Stimulated activated naive CD8-positive, alpha-beta T cell treated with anti-CD3 and anti-CD28 coated beads, Interleukin-15, Interleukin-2, amounts not matched to agents 100 ng/mL and 50 ng/mL, for 24 hours (primary cell): ENCODE measurements at regions not wholly inside any gene's neighbourhood (a gene's known extent, or its start where the extent isn't known, plus 50 kb on each side); places are given as distances from the start of the nearest gene placed in this dataset.
"Not testable (repeated sequence)": the region's sequence is repeated elsewhere in the genome, so short reads cannot be mapped to it uniquely, and the experiment has no call there.

Source experiments
- H3K27ac Mint-ChIP-seq: one replicate; pipeline ENCODE4 v1.8.0; 2021; ENCODE audit warnings: mild to moderate bottlenecking, mixed read lengths
- H3K27me3 Mint-ChIP-seq: one replicate; pipeline ENCODE4 v1.8.0; 2021; ENCODE audit warnings: mixed read lengths
- H3K36me3 Mint-ChIP-seq: one replicate; pipeline ENCODE4 v1.8.0; 2021; ENCODE audit warnings: low read depth, mixed read lengths
- H3K4me1 Mint-ChIP-seq: one replicate; pipeline ENCODE4 v1.8.0; 2021; ENCODE audit warnings: low read depth, mixed read lengths
- H3K4me3 Mint-ChIP-seq: one replicate; pipeline ENCODE4 v1.8.0; 2021; ENCODE audit warnings: mild to moderate bottlenecking, mixed read lengths
- H3K9me3 Mint-ChIP-seq: one replicate; pipeline ENCODE4 v1.8.0; 2021; ENCODE audit warnings: mixed read lengths

DNA sequence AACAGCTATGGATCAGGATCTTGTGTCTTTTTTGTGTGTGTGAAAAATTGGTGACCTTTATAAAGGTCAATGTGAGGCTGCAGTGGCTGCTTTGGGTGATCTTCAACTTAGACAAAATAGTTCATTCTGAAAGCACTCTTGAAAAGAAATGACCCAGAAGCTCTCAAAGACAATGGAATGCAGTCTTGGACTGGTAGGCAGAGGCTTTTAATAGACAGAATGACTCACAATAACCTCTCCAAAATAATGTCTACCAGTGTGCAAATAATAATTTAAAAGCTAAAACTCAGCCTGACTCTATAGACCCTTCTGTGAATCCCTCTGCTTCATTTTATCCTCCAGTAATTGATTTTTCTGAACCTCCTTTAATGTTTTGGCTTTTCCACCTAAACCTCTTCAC, 310.0 kb downstream of the SRGAP2C start:
- H3K36me3 Mint-ChIP-seq, H3K27ac Mint-ChIP-seq, H3K27me3 Mint-ChIP-seq, H3K4me1 Mint-ChIP-seq, H3K9me3 Mint-ChIP-seq, H3K4me3 Mint-ChIP-seq: not testable (repeated sequence)

DNA sequence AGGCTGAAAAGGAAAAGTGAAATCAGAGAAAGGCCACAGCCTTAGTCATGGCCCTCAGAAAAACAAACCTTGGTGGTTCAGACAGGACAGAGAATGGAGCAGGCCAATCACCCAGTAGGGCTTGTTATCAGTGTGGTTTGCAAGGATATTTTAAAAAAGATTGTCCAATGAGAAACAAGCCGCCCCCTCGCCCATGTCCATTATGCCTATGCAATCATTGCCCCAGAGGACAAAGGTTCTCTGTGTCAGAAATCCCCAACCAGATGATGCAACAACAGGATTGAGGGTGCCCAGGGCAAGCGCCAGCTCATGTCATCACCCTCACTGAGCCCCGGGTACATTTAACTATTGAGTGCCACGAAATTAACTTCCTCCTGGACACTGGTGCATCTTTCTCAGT, 326.7 kb downstream of the SRGAP2C start:
- H3K4me3 Mint-ChIP-seq, H3K27me3 Mint-ChIP-seq: not testable (repeated sequence)
- H3K9me3 Mint-ChIP-seq, result peaks cover 20% of the 10 kb centered on the region
- H3K4me1 Mint-ChIP-seq, result peaks cover 38% of the 10 kb centered on the region
- peak overlapping the region; percentile 58 for H3K27ac Mint-ChIP-seq
- H3K36me3 Mint-ChIP-seq, result peaks cover 15% of the 10 kb centered on the region

DNA sequence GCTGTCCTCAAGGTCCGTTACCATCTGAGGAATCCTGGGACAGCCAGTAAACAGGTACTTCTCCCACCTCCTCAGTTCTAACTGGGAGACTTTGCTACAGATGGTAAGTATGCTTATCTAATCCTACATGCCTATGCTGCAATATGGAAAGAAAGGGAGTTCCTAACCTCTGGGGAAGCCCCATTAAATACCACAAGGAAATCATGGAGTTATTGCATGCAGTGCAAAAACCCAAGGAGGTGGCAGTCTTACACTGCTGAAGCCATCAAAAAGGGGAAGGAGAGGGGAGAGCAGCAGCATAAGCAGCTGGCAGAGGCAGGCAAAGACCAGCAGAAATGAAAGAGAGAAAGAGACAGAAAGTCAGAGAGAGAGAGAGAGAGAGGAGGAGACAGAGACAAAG, 327.1 kb downstream of the SRGAP2C start:
- H3K27me3 Mint-ChIP-seq, H3K4me3 Mint-ChIP-seq: not testable (repeated sequence)
- Mint-ChIP-seq H3K4me1 (peaks cover 41% of the 10 kb centered on the region), H3K36me3 (peaks cover 15% of the 10 kb centered on the region), H3K27ac (peak overlapping the region; percentile 58), H3K9me3 (peaks cover 20% of the 10 kb centered on the region)

DNA sequence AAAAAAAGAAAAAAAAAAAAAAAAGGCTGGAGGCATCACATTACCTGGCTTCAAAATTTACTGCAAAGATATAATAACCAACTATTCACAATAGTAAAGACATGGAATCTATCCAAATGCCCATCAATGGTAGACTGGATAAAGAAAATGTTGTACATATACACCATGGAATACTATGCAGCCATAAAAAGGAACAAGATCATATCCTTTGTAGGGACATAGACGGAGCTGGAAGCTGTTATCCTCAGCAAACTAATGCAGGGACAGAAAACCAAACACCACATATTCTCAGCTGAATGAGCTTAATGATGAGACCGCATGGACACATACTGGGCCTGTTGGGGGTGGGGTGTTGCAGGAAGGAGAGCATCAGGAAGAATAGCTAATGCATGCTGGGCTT, 330.5 kb downstream of the SRGAP2C start:
- peaks cover 70% of the 10 kb centered on the region for H3K4me1 Mint-ChIP-seq
- H3K27me3 Mint-ChIP-seq, result no peaks in the 10 kb centered on the region
- H3K36me3 Mint-ChIP-seq, result peaks cover 5% of the 10 kb centered on the region
- no peak overlapping the region for H3K27ac Mint-ChIP-seq
- peaks cover 1% of the 10 kb centered on the region for H3K9me3 Mint-ChIP-seq
- no peak overlapping the region for H3K4me3 Mint-ChIP-seq

DNA sequence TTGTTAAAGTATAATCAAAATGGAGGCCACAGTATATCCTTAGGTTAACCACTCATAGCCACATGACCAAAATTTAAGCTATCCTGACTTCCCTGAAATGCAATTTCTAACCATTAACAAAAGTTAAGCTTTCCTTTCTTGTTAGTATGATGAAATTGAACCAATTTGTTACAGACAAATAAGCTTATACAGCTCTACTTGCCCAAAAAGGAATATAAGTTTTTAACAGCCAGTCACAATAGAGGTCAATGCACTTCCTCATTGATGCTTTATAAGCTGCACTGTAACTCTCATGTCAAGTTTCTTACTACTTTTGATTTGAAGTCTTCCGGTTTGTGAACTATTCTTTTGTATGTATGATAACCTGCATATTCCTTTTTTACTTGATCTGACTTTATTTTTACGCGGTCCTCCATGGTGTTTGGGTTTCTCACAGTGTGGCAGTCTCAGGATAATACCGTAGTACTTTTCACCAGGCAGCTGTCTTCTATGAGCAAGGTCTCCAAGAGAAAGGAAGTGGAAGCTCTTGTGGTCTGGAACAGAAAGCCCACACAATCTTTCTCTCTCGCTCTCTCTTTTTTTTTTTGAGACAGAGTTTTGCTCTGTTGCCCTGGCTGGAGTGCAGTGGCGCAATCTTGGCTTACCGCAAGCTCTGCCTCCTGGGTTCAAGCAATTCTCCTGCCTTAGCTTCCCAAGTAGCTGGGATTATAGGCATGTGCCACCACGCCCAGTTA, 331.6 kb downstream of the SRGAP2C start:
- Mint-ChIP-seq H3K4me3 (peak overlapping the region; percentile 64), H3K36me3 (peaks cover 4% of the 10 kb centered on the region), H3K27ac (peak overlapping the region; percentile 85), H3K9me3 (no peaks in the 10 kb centered on the region), H3K27me3 (no peaks in the 10 kb centered on the region), H3K4me1 (peaks cover 71% of the 10 kb centered on the region)

DNA sequence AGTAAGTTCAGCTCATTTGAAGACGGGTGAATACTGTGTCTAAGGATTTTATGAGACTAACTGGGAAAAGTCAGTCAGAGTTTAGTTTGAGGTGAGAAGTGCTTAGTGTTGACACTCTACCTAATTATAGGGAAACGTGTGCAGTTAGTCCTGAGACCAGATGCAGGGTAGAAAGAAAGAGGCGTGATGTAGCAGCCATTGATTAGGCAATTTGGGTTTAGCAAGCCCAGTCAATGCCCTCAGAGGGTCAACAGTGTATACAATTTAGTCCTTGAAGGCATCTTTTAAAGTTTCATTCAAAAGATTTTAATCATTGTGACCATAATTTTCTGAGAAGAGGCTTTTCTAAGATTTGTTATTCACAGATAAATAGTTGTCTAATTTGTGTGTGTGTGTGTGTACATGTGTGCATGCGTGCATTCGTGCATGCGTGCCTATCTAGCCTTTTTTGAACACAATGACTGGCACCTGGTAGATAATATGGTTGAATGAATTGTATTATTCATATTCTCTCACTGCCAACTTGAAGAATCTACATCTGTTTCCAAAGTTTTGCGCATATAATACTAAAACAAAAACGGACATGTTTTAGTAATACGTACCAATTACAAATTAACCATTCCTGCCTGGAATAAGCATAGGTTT, 332.9 kb downstream of the SRGAP2C start:
- H3K27ac Mint-ChIP-seq, result peak overlapping the region; percentile 69
- peaks cover 4% of the 10 kb centered on the region for H3K36me3 Mint-ChIP-seq
- H3K4me3 Mint-ChIP-seq, result peak overlapping the region; percentile 87

DNA sequence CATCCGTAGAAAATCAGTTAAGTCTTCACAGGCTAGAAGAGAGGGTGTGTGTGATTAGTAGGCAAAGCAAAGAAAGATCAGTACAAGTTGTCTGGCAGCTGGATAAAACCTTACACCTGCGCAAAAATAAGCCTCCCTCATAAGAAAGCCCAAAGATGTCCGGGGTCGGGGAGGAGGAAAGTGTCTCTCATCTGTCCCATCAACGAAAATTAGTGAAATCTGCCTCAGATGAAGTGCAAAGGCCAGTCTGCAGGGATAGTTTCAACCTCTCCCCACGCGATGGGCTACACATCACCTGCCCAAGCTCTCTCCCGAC, 333.9 kb downstream of the SRGAP2C start:
- no peaks in the 10 kb centered on the region for H3K27me3 Mint-ChIP-seq

More for the DNA sequence above, 332.9 kb downstream of the SRGAP2C start:
- Mint-ChIP-seq H3K4me1 (peaks cover 61% of the 10 kb centered on the region), H3K9me3 (no peaks in the 10 kb centered on the region), H3K27me3 (no peaks in the 10 kb centered on the region)

DNA sequence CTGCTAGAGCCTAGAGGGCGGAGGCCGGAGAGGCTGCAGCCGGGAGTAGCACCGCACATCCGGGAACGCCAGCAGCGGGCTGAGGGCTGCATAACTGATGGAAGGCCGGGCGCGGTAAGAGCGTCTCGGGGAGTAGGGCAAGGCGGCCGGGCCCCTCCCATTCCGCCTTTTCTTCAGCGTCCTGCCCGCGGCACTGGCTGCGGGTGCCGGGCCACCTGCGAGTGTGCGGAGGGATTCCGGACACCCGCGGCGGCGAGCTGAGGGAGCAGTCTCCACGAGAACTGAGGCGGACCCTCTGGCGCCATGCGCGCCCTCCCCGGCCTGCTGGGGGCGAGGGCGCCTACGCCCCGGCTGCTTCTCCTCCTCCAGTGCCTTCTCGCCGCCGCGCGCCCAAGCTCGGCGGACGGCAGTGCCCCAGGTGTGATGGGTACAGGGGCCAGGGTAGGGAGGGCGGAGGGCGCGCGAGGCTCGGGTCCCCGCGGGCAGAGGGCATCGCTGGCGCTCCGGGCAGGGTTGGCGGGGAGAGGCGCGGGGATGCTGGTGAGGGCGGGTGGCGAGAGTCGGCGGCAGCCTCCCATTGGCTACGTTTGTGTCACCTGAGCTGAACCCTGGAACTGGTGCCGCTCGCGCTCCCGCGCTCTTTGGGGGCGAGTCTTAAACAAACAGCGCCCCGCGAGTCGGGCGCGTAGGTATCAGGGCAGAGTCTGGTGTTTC, 334.4 kb downstream of the SRGAP2C start:
- peak overlapping the region; percentile 87 for H3K4me3 Mint-ChIP-seq
- peaks cover 61% of the 10 kb centered on the region for H3K4me1 Mint-ChIP-seq
- H3K9me3 Mint-ChIP-seq, result no peaks in the 10 kb centered on the region
- peaks cover 4% of the 10 kb centered on the region for H3K36me3 Mint-ChIP-seq
- H3K27me3 Mint-ChIP-seq, result no peaks in the 10 kb centered on the region
- peak overlapping the region; percentile 91 for H3K27ac Mint-ChIP-seq

More for the DNA sequence above, 333.9 kb downstream of the SRGAP2C start:
- H3K4me1 Mint-ChIP-seq, result peaks cover 61% of the 10 kb centered on the region
- H3K4me3 Mint-ChIP-seq, result peak overlapping the region; percentile 87
- H3K27ac Mint-ChIP-seq, result peak overlapping the region; percentile 91
- peaks cover 4% of the 10 kb centered on the region for H3K36me3 Mint-ChIP-seq
- H3K9me3 Mint-ChIP-seq, result no peaks in the 10 kb centered on the region

DNA sequence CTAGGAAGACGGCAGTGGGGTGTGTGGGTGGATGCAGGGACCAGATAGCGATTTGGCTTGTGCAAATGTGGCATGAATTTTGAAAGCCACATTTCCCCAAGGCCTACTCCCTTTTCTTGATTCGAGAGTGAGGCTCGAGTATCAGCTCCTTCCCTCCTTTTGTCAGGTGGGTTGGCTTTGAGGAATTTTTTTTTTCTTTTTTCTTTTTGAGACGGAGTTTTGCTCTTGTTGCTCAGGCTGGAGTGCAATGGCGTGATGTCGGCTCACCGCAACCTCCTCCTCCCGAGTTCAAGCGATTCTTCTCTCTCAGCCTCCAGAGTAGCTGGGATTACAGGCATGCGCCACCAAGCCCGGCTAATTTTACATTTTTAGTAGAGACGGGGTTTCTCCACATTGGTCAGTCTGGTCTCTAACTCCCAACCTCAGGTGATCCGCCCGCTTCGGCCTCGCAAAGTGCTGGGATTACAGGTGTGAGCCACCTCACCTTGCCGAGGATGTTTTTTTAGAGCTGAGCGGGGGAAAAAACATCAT, 335.0 kb downstream of the SRGAP2C start:
- peak overlapping the region; percentile 89 for H3K27ac Mint-ChIP-seq
- peaks cover 57% of the 10 kb centered on the region for H3K4me1 Mint-ChIP-seq

DNA sequence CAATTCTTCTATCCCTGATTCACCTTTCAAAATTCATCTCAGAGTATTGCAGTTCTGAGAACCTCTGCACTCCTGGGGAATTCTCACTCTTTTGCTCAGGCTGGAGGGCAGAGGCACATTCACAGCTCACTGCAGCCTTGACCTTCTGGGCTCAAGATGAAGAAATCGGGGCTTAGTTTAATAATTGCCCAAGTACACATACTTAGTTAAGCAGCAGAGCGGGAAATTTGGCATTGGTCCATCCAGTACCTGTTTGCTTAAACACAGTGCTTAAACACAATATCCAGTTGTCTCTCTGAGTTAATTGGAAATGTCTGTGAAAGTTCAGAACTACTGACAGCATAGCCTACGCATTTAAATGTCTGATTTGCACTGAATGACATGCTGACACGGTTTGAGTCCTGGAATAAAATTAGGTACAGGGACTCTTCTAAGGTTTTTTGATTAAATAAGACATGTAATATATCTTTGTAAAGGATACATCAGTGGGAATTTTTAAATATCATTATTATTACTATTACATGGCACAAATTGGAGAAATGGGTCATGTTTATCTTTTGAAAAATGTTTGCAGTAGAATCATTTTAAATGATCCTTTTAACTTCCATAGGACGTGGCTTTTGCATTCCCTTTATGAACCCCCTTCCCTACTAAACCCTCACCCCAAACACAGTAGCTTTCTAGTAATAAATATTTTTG, 337.4 kb downstream of the SRGAP2C start:
- no peak overlapping the region for H3K4me3 Mint-ChIP-seq
- H3K4me1 Mint-ChIP-seq, result peaks cover 39% of the 10 kb centered on the region
- H3K9me3 Mint-ChIP-seq, result peaks cover 4% of the 10 kb centered on the region

More for the DNA sequence above, 335.0 kb downstream of the SRGAP2C start:
- H3K27me3 Mint-ChIP-seq, H3K36me3 Mint-ChIP-seq, H3K9me3 Mint-ChIP-seq: not testable (repeated sequence)
- peak overlapping the region; percentile 87 for H3K4me3 Mint-ChIP-seq

DNA sequence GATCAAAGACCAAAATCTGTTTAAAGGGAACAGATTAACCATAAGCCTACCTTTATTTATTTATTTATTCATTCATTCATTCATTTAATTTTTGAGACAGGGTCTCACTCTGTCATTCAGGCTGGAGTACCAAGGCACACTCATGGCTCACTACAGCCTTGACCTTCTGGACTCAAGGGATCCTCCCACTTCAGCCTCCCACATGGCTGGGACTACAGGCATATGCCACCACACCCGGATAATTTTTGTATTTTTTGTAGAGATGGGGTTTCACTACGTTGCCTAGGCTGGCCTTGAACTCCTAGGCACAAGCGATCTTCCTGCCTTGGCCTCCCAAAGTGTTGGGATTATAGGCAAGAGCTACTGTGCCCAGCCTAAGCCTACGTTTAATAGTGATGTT, 338.3 kb downstream of the SRGAP2C start:
- H3K9me3 Mint-ChIP-seq, H3K36me3 Mint-ChIP-seq, H3K27me3 Mint-ChIP-seq, H3K4me3 Mint-ChIP-seq, H3K27ac Mint-ChIP-seq: not testable (repeated sequence)
- H3K4me1 Mint-ChIP-seq, result peaks cover 30% of the 10 kb centered on the region

More for the DNA sequence above, 337.4 kb downstream of the SRGAP2C start:
- Mint-ChIP-seq H3K27me3 (no peaks in the 10 kb centered on the region), H3K36me3 (peaks cover 4% of the 10 kb centered on the region), H3K27ac (no peak overlapping the region)

DNA sequence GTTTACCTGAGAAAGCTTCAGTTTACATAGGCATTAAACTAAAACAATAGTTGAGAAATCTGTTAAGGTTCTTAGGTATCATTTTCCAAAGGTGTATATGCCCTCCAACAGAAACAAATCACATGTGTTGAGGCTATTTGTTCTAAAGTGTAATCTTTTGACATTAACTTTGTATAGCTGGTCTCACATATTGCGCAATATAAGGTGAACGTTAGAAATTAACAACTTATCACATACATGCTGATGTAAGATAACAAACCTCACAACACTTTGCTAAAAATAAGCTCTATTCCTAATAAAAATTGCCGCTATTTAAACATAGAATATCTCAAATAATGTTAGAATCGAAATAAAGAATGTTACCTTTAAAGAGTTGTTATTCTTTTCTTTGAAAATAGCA, 340.6 kb downstream of the SRGAP2C start:
- Mint-ChIP-seq H3K27me3 (no peaks in the 10 kb centered on the region), H3K36me3 (no peaks in the 10 kb centered on the region), H3K27ac (no peak overlapping the region), H3K4me1 (peaks cover 25% of the 10 kb centered on the region), H3K4me3 (no peak overlapping the region), H3K9me3 (peaks cover 4% of the 10 kb centered on the region)

DNA sequence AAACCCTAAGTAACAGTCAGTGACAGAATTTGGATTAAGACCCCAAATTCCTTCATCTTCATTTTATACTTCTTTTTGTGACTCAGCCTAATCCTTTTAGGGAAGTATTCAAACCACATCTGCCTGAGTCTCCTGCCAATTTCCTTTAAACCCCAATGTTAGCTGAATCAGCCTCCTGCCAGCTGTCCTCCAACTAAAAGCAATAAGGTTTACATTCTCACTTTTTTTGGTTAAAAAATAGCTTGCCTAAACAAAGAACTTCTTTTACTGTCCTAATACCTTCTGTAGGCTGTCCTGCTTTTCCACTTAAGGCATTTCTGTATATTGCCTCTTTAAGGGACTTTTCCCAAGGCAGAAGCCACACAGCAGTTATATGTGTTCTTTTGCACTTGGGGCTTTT, 344.2 kb downstream of the SRGAP2C start:
- H3K4me3 Mint-ChIP-seq, H3K27me3 Mint-ChIP-seq, H3K27ac Mint-ChIP-seq, H3K36me3 Mint-ChIP-seq, H3K9me3 Mint-ChIP-seq: not testable (repeated sequence)
- peaks cover 19% of the 10 kb centered on the region for H3K4me1 Mint-ChIP-seq

DNA sequence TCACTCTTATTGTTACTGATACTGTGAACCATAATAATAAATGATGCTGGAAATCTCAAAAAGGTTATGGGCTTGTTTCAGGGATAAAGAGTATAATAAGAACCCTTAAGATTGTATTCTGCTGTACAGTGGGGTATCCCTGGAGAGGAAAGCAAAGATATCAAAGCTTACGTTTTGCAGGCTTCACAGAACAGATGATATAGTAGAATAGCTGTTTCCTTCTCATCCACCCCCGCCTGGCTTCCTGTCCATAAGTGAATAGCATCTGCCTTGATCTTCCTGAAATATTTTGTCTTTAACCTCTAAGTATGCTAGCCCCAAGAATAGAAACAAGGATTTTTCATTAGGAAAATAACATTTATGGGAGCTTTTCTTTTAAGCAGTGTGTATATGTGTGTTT, 345.3 kb downstream of the SRGAP2C start:
- peaks cover 14% of the 10 kb centered on the region for H3K4me1 Mint-ChIP-seq
- H3K27ac Mint-ChIP-seq, H3K4me3 Mint-ChIP-seq, H3K27me3 Mint-ChIP-seq, H3K36me3 Mint-ChIP-seq, H3K9me3 Mint-ChIP-seq: not testable (repeated sequence)

DNA sequence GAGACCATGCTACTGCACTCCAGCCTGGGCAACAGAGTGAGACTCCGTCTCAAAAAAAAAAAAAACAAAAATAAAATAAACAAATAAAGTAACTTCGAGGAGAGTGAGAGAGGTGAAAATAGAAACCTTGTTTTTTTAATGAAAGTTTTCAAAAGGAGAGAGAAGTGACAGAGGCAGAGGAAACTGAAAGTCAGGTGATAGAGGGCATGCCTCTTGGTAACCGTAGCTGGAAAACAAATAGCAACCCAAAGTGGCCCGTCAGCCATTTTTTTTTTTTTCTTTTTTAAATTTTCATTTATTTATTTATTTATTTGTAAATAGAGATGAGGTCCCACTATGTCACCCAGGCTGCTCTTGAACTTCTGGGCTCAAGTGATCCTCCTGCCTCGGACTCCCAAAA, 347.0 kb downstream of the SRGAP2C start:
- H3K4me3 Mint-ChIP-seq, H3K9me3 Mint-ChIP-seq, H3K27ac Mint-ChIP-seq, H3K27me3 Mint-ChIP-seq, H3K36me3 Mint-ChIP-seq: not testable (repeated sequence)
- peaks cover 13% of the 10 kb centered on the region for H3K4me1 Mint-ChIP-seq
